ENCODE measurements at regions not wholly inside any gene's neighbourhood (a gene's known extent, or its start where the extent isn't known, plus 50 kb on each side); places are given as distances from the start of the nearest gene placed in this dataset.

DNA sequence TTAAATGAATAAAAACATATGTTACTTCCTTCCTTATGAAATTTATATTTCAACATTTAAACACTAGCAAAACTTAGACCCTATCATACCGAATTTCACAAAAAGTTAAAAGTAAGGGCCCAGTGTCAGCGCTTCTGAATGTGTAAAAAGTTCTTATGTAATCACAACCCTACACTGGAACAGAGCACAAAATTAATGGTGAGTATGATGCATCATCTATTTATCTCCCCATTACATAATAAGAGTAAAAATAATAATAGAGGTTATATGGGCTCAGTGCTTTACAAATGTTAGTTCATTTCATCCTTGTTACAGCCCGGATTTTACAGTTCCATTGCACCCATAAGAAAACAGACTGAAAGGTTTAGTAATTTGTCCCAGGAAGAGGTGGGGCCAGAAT is 144.9 kb upstream of the POU3F3 start:
- H3K9ac ChIP-seq (replicated peaks in 1 of 4; ENCODE audit: extremely low read depth in 1 of 4, low read depth in 3 of 4, low read length in 3 of 4) = no peak overlapping the region
- TF ChIP-seq PHF8 (conservative IDR thresholded peaks at IDR 0.05; ENCODE audit: low read depth, low read length) (no peak), SIX5 (IDR thresholded peaks at IDR 0.05; ENCODE audit: low read depth, low read length) (no peak), RAD21 (IDR thresholded peaks at IDR 0.05 in 1 of 2, conservative IDR thresholded peaks at IDR 0.05 in 1 of 2; ENCODE audit: low read depth in 2 of 2, low read length in 2 of 2) (no peak), SUZ12 (IDR thresholded peaks at IDR 0.05; ENCODE audit: low read length) (no peak), RNF2 (IDR thresholded peaks at IDR 0.05; ENCODE audit: borderline replicate concordance, low read depth, low read length, missing control alignments, poor library complexity, severe bottlenecking) (no peak), FOSL1 (IDR thresholded peaks at IDR 0.05; ENCODE audit: insufficient read depth, low read depth, low read length) (no peak)
- no peaks in the 10 kb centered on the region for H3K79me2 ChIP-seq (ENCODE audit: control insufficient read depth in 1 of 2, insufficient read depth in 2 of 2, low read length in 2 of 2)
- no peak overlapping the region for H3K23ac ChIP-seq (ENCODE audit: insufficient read length)
- H3K27ac ChIP-seq (ENCODE audit: low read depth, low read length) = no peak overlapping the region
- H3K4me1 ChIP-seq (replicated peaks in 1 of 4; ENCODE audit: control insufficient read depth in 3 of 4, insufficient read depth in 4 of 4, low read length in 3 of 4) = peaks cover 0 to 4% (median 0%) of the 10 kb centered on the region in 4 experiments; a peak in 2 of 7 replicates
- H3K9me3 ChIP-seq (ENCODE audit: insufficient read depth in 2 of 2, low read depth in 1 of 2, low read length in 1 of 2) = no peaks in the 10 kb centered on the region
- H4K91ac ChIP-seq (replicated peaks; ENCODE audit: insufficient read length, low read length) = no peak overlapping the region
- H2BK120ac ChIP-seq (replicated peaks; ENCODE audit: low read depth, low read length) = no peak overlapping the region
- H4K5ac ChIP-seq (ENCODE audit: insufficient read length, low read depth, low read length) = no peak overlapping the region
- H2BK12ac ChIP-seq (ENCODE audit: low read depth, low read length) = no peak overlapping the region
- no peak overlapping the region for H2AFZ ChIP-seq (ENCODE audit: low read length)
- H2AK5ac ChIP-seq (ENCODE audit: low read depth, low read length) = no peak overlapping the region
- CTCF ChIA-PET (ENCODE audit: partially characterized antibody) = no interaction called here
- H3K23me2 ChIP-seq (ENCODE audit: low read depth, low read length) = no peaks in the 10 kb centered on the region
- H3K79me1 ChIP-seq (ENCODE audit: low read depth, low read length) = no peaks in the 10 kb centered on the region
- no peak overlapping the region for H2BK5ac ChIP-seq (ENCODE audit: low read depth, low read length)
- no peak for DNase-seq (ENCODE audit: low read depth in 1 of 2, low spot score in 2 of 2)
- POLR2A ChIA-PET (ENCODE audit: partially characterized antibody) = no interaction called here
- no peak for FAIRE-seq
- H3K14ac ChIP-seq (ENCODE audit: insufficient read length) = no peak overlapping the region
- no peaks in the 10 kb centered on the region for H3K27me3 ChIP-seq (replicated peaks in 1 of 4; ENCODE audit: control insufficient read depth in 3 of 4, extremely low read depth in 1 of 4, insufficient read depth in 3 of 4, low read length in 3 of 4)
- H3K4me3 ChIP-seq (ENCODE audit: extremely low read depth in 1 of 4, insufficient read depth in 2 of 4, low read depth in 3 of 4, low read length in 4 of 4) = no peak overlapping the region
- 80% methylated on average over 3 of the region's 3 CpGs; no CpG with 5 or more reads in 1 of the 2 experiments for WGBS, 2 experiments (ENCODE audit: extremely low coverage in 1 of 2, insufficient coverage in 1 of 2, insufficient read length in 1 of 2, insufficient replicate concordance in 2 of 2, low coverage in 1 of 2, low lambda C conversion rate in 2 of 2, missing lambda C conversion rate in 1 of 2)
- H3K56ac ChIP-seq (replicated peaks; ENCODE audit: insufficient read length, low read depth, low read length) = no peak overlapping the region
- no peak overlapping the region for H3K4me2 ChIP-seq (ENCODE audit: insufficient read depth in 1 of 2, low read depth in 2 of 2, low read length in 2 of 2)
- H3K36me3 ChIP-seq (ENCODE audit: control insufficient read depth in 2 of 4, insufficient read depth in 4 of 4, low read length in 3 of 4) = no peaks in the 10 kb centered on the region
- no peak overlapping the region for H3K4ac ChIP-seq (replicated peaks; ENCODE audit: insufficient read length, low read depth, low read length)
- H3K18ac ChIP-seq (ENCODE audit: extremely low read depth, low read length) = no peak overlapping the region
- H4K20me1 ChIP-seq (replicated peaks in 1 of 2; ENCODE audit: control insufficient read depth in 1 of 2, insufficient read depth in 2 of 2, low read length in 2 of 2) = no peaks in the 10 kb centered on the region
- H4K8ac ChIP-seq (ENCODE audit: extremely low read depth, insufficient read depth, low read length) = no peak overlapping the region
- H2BK15ac ChIP-seq (ENCODE audit: low read length) = no peak overlapping the region
- H2BK20ac ChIP-seq (ENCODE audit: low read length) = no peak overlapping the region

Data from H1 (cell line).